Epithelial cell of esophagus (primary cell): ENCODE measurements at regions not wholly inside any gene's neighbourhood (a gene's known extent, or its start where the extent isn't known, plus 50 kb on each side); places are given as distances from the start of the nearest gene placed in this dataset.

Experiments used
- DNase-seq: peaks from one replicate; pipeline ENCODE4 v3.0.0; 2010; ENCODE audit warnings: low read depth
- H3K4me3 ChIP-seq: 2 replicates; pipeline ENCODE4 v1.5.1; 2011; ENCODE audit warnings: mild to moderate bottlenecking, low read length, control low read depth
- TF ChIP-seq, protein P1 (sequence below): IDR thresholded peaks from 2 replicates; pipeline ENCODE4 v1.5.1; 2011; ENCODE audit warnings: low read depth, mild to moderate bottlenecking, low read length, control low read depth, inconsistent platforms; ENCODE audit not compliant: insufficient read depth; ENCODE audit errors: missing control alignments

DNA sequence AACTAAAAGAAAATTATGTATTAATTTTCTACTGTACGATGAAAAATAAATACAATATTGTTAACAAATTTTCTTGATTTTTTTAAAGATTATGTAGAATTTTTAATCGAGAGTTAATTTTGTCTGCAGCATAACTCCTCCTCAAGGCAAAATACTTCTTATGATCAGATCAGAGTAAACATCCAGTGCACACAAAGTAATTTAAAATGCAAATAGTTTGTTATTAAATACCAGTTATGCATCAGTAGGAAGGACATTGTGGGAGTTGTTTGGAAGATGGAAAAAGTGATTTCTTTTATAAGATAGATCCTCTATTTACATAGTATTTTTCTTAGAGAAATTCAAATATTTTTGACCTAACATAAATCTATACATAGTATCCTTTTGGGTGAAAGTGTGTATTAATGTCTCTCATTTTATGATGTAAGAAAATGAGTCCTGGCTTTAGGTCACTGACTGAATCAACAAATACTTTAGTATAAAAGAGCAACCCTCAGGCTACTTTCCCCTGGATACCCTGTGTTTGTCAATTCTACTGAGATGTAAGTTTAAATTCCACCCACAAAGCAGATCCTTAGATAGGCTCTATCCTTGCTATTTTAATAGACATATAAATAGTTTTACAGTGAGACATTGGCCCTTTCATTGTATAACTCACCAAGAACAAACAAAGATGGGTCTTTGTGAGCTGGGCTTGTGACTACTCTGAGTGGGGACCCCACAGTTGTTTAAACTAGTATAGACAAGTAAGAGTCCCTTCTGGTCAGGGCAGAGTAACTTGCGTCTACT lies 1133.7 kb downstream of the GATA3 start:
- H3K4me3 ChIP-seq = no peak overlapping the region
- DNase-seq = peak; percentile 25
- TF ChIP-seq, protein P1, sequence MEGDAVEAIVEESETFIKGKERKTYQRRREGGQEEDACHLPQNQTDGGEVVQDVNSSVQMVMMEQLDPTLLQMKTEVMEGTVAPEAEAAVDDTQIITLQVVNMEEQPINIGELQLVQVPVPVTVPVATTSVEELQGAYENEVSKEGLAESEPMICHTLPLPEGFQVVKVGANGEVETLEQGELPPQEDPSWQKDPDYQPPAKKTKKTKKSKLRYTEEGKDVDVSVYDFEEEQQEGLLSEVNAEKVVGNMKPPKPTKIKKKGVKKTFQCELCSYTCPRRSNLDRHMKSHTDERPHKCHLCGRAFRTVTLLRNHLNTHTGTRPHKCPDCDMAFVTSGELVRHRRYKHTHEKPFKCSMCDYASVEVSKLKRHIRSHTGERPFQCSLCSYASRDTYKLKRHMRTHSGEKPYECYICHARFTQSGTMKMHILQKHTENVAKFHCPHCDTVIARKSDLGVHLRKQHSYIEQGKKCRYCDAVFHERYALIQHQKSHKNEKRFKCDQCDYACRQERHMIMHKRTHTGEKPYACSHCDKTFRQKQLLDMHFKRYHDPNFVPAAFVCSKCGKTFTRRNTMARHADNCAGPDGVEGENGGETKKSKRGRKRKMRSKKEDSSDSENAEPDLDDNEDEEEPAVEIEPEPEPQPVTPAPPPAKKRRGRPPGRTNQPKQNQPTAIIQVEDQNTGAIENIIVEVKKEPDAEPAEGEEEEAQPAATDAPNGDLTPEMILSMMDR = no peak

DNA sequence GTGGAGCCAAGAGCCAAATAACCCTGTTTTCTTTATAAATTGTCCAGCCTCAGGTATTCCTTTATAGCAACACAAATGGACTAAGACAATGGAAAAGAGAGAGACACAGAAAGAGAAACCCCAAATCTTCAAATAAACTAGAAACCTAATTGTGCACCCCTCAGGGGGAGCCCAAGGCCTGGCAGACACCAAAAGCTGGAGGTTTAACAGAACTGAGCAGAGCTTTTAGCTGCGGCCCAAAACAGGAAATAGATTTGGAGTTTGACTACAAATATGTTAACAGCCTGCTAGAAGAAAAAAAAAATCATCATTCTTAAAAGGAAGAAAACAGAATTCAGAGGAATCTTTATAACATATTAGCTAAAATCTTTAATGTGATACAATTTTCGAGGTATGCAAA lies 1135.0 kb downstream of the GATA3 start:
- no peak for DNase-seq
- TF ChIP-seq, protein P1 = no peak
- H3K4me3 ChIP-seq = no peak overlapping the region

DNA sequence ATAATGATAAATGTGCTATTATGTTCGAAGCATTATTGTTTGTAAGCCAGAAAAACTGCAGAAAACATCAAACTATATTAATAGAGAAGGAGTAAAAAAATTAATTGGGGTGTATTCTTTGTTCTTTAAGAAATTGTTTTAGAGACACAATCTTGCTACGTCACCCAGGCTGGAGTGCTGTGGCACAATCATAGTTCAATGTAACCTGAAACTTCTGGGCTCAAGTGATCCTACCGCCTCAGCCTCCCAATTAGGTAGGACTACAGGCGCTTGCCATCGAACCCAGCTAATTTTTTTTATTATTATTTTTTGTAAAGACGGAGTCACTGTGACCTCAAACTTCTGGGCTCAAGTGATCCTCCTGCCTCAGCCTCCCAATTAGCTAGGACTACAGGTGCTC lies 1138.6 kb downstream of the GATA3 start:
- DNase-seq = no peak
- no peak overlapping the region for H3K4me3 ChIP-seq
- TF ChIP-seq, protein P1 = no peak

DNA sequence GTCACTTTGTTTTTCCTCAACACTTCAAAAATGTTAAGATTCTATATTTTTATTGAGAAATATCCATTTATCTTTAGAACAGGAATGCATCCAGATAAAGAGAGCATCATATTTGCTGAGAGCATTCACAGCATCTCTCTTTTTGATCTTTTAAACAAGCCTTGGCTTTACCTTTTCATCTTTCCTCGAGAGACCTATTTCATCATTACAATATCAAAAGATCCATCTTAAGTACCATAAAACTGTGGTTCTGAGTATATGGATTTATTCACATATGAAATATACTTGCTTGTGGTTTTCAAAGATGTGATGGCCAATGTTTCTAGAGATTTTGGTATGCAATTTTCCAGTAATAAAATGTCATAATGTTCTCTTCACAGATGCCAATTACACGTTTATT lies 1140.9 kb downstream of the GATA3 start:
- DNase-seq = no peak
- H3K4me3 ChIP-seq = no peak overlapping the region
- TF ChIP-seq, protein P1 = no peak

DNA sequence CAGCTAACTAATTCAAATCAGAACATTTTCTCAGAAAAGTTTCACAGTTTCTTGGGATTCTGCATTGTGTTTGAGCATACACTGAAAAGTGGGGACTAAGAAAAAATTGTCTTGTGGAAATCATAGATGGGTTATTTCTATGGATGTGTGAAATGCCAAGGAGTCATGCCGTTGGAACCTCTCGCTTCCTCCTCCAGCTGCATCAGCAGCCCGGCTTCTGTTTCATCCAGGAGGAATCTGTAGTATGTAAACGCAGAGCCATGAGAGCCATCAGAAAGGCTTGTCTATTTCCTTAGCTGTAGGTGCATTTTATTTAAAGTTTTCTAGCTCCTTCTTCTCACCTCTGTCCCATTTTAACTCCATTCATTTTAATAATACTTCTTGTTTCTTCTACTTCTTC lies 1144.1 kb downstream of the GATA3 start:
- DNase-seq = peak; percentile 58
- TF ChIP-seq, protein P1 = no peak

DNA sequence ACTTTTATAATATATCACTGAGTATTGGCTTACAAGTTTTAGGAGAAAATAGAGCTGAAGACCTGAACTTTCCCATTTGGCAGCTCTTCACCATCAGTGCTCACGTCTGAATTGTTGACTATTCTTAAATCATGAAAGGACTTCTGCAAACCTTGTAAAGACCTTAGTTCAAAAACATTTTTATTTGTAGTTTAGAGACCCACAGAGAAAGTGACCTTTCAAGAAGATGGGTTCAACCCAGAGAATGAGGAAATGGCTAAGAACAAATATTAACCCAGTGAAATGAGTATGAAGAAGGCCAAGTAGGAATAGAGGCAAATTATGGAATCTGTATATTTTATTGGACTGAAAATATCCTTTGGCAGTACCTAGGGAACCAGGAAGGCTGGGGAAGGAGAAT lies 1151.1 kb downstream of the GATA3 start:
- TF ChIP-seq, protein P1 = no peak
- H3K4me3 ChIP-seq = no peak overlapping the region

More for the DNA sequence above, 1144.1 kb downstream of the GATA3 start:
- no peak overlapping the region for H3K4me3 ChIP-seq

More for the DNA sequence above, 1151.1 kb downstream of the GATA3 start:
- DNase-seq = no peak
